Endothelial cell of umbilical vein (primary cell): ENCODE measurements at regions not wholly inside any gene's neighbourhood (a gene's known extent, or its start where the extent isn't known, plus 50 kb on each side); places are given as distances from the start of the nearest gene placed in this dataset.

Experiments
- BruUV-seq: library from RNA; stranded (reverse); fragments of 400-500 nt; replicated peaks from 2 replicates; lab custom pipeline; 2021; lab: Mats Ljungman, UMichigan
- CTCF ChIA-PET: fragments of 300-600, 350-600 bp; sonication (Branson Sonifier 250); formaldehyde crosslinking; loops from one replicate; lab custom pipeline; 2021; ENCODE audit warnings: antibody characterized with exemption, inconsistent platforms; lab: Charles Lee
- POLR2A ChIA-PET: fragments of 300-600, 350-600 bp; sonication (Branson Sonifier 250); formaldehyde crosslinking; loops from one replicate; lab custom pipeline; 2021; ENCODE audit warnings: antibody characterized with exemption, inconsistent platforms; lab: Charles Lee
- DNase-seq: peaks from one replicate; pipeline ENCODE4 v3.0.0-alpha.2; 2011; ENCODE audit warnings: low read depth, low spot score
- FAIRE-seq: peaks from 2 replicates; lab custom pipeline; 2011; peaks lifted over from hg19 to GRCh38; lab: Jason Lieb, UNC
- H2AFZ ChIP-seq: 2 replicates; pipeline ENCODE4 v1.6.0; 2012; ENCODE audit warnings: low read depth, low read length, control low read depth, inconsistent platforms
- H3K27ac ChIP-seq: 2 replicates; pipeline ENCODE4 v1.5.1; 2011; ENCODE audit warnings: low read depth, mild to moderate bottlenecking, control low read depth, low read length, moderate library complexity; ENCODE audit not compliant: insufficient read depth
- H3K27me3 ChIP-seq, 2 experiments: 2 replicates each; pipeline versions ENCODE4 v1.6.0 to v1.6.1; 2011; ENCODE audit warnings: low read length in 2 of 2, mixed read lengths in 1 of 2; ENCODE audit not compliant: control insufficient read depth in 2 of 2, insufficient read depth in 2 of 2
- H3K36me3 ChIP-seq, 2 experiments: 2 replicates in 1 of 2; 3 replicates in 1 of 2; pipeline ENCODE4 v1.5.1; 2011; ENCODE audit warnings: low read length in 2 of 2, mild to moderate bottlenecking in 1 of 2, moderate library complexity in 1 of 2; ENCODE audit not compliant: control insufficient read depth in 2 of 2, insufficient read depth in 2 of 2; ENCODE audit errors: extremely low read depth in 1 of 2
- H3K4me1 ChIP-seq: 3 replicates; pipeline ENCODE4 v1.5.1; 2011; ENCODE audit warnings: mild to moderate bottlenecking, low read length; ENCODE audit not compliant: control insufficient read depth, insufficient read depth; ENCODE audit errors: extremely low read depth
- H3K4me2 ChIP-seq: 2 replicates; pipeline ENCODE4 v1.6.1; 2011; ENCODE audit warnings: low read length, control low read depth, mixed read lengths; ENCODE audit not compliant: insufficient read depth
- H3K4me3 ChIP-seq, 3 experiments: fragments of 200-600 bp in 1 of 3; sonication (generic), shearing (Covaris generic) in 1 of 3; replicated peaks in 1 of 3; 2 replicates each; pipeline ENCODE4 v1.5.1; 2011 to 2016; ENCODE audit warnings: control low read depth in 3 of 3, low read length in 3 of 3, mild to moderate bottlenecking in 2 of 3, inconsistent platforms in 1 of 3, low read depth in 1 of 3, moderate library complexity in 1 of 3; ENCODE audit not compliant: insufficient read depth in 1 of 3
- H3K79me2 ChIP-seq: 2 replicates; pipeline ENCODE4 v1.6.0; 2012; ENCODE audit warnings: low read length, inconsistent platforms; ENCODE audit not compliant: control insufficient read depth, insufficient read depth
- H3K9ac ChIP-seq: replicated peaks from 2 replicates; pipeline ENCODE3; 2011; ENCODE audit warnings: low read length, control low read depth; ENCODE audit not compliant: insufficient read depth; ENCODE audit errors: extremely low read depth
- H3K9me1 ChIP-seq: replicated peaks from 3 replicates; pipeline ENCODE4 v1.6.0; 2011; ENCODE audit warnings: mild to moderate bottlenecking, low read length; ENCODE audit not compliant: control insufficient read depth, insufficient read depth; ENCODE audit errors: extremely low read depth
- H3K9me3 ChIP-seq: replicated peaks from 2 replicates; pipeline ENCODE4 v1.5.1; 2012; ENCODE audit warnings: low read length, inconsistent platforms; ENCODE audit not compliant: control insufficient read depth, insufficient read depth
- H4K20me1 ChIP-seq: replicated peaks from 2 replicates; pipeline ENCODE3; 2011; ENCODE audit warnings: mild to moderate bottlenecking, low read length; ENCODE audit not compliant: control insufficient read depth, insufficient read depth; ENCODE audit errors: extremely low read depth
- CTCF ChIP-seq, 2 donors: IDR thresholded peaks; 1 replicate in 1 of 2; 2 replicates in 1 of 2; pipeline ENCODE4 v1.5.1; 2011; ENCODE audit warnings: low read length in 2 of 2, mild to moderate bottlenecking in 2 of 2, moderate library complexity in 2 of 2, control low read depth in 1 of 2, inconsistent platforms in 1 of 2, low read depth in 1 of 2; ENCODE audit not compliant: insufficient read depth in 1 of 2; ENCODE audit errors: extremely low read depth in 1 of 2
- EZH2 ChIP-seq: IDR thresholded peaks from 2 replicates; pipeline ENCODE4 v1.6.1; 2012; ENCODE audit warnings: borderline replicate concordance, low read depth, mild to moderate bottlenecking, moderate library complexity, low read length, inconsistent platforms; ENCODE audit not compliant: severe bottlenecking
- FOS ChIP-seq: IDR thresholded peaks from 2 replicates; pipeline ENCODE4 v1.6.1; 2011; ENCODE audit warnings: mild to moderate bottlenecking, low read length, moderate library complexity, borderline replicate concordance; ENCODE audit not compliant: insufficient read depth
- GATA2 ChIP-seq: IDR thresholded peaks from 2 replicates; pipeline ENCODE4 v1.7.0; 2011; ENCODE audit warnings: low read depth, mild to moderate bottlenecking, moderate library complexity, mixed read lengths, low read length; ENCODE audit not compliant: insufficient read length, insufficient read depth
- JUN ChIP-seq: IDR thresholded peaks from 2 replicates; pipeline ENCODE4 v1.6.1; 2011; ENCODE audit warnings: borderline replicate concordance, low read depth; ENCODE audit not compliant: insufficient read length, insufficient read depth
- MAX ChIP-seq: IDR thresholded peaks from 2 replicates; pipeline ENCODE4 v1.6.1; 2011; ENCODE audit not compliant: insufficient read depth, insufficient read length
- MYC ChIP-seq: IDR thresholded peaks from one replicate; pipeline ENCODE4 v1.6.1; 2011; ENCODE audit warnings: mild to moderate bottlenecking, low read depth, low read length
- POLR2A ChIP-seq: IDR thresholded peaks from 2 replicates; pipeline ENCODE4 v1.6.1; 2012; ENCODE audit warnings: low read depth, mild to moderate bottlenecking, control low read depth, low read length
- POLR2AphosphoS5 ChIP-seq: IDR thresholded peaks from 2 replicates; pipeline ENCODE4 v1.6.1; 2012; ENCODE audit warnings: low read depth, mild to moderate bottlenecking, control low read depth, low read length, moderate library complexity; ENCODE audit not compliant: insufficient read depth
- dilution Hi-C: fragments of 300-500 bp; cut with MboI; formaldehyde crosslinking; loops from one replicate; pipeline ENCODE4 v1.15.0; 2019; ENCODE audit warnings: low sequenced_read_pairs; ENCODE audit not compliant: extremely low pct_ligation_motif_present
- intact Hi-C: fragments of 100-400 bp; cut with micrococcal nuclease; formaldehyde crosslinking; loops from one replicate; pipeline ENCODE4 v1.10.0; 2022

GRCh38 chrX:117508021-117508420 lies 608.6 kb downstream of the KLHL13 start:
- H3K4me1 ChIP-seq = no peaks in the 10 kb centered on the region
- intact Hi-C loops (no loop called here), dilution Hi-C loops (no loop called here)
- H3K9me3 ChIP-seq = no peaks in the 10 kb centered on the region
- no peak overlapping the region for H3K9ac ChIP-seq
- H3K36me3 ChIP-seq = no peaks in the 10 kb centered on the region
- TF ChIP-seq EZH2 = no peak
- H3K9me1 ChIP-seq = no peaks in the 10 kb centered on the region
- H2AFZ ChIP-seq = no peak overlapping the region
- CTCF ChIA-PET = no interaction called here
- no peaks in the 10 kb centered on the region for H3K79me2 ChIP-seq
- no peak for FAIRE-seq
- no peak overlapping the region for H3K4me2 ChIP-seq
- POLR2A ChIA-PET = no interaction called here
- no peaks in the 10 kb centered on the region for H4K20me1 ChIP-seq
- no peak overlapping the region for H3K4me3 ChIP-seq
- H3K27me3 ChIP-seq = no peaks in the 10 kb centered on the region
- no peak overlapping the region for H3K27ac ChIP-seq
- no TSS peak for BruUV-seq
- DNase-seq = no peak

- Histone ChIP-seq H3K27ac (no peak overlapping the region), H2AFZ (no peak overlapping the region), H3K4me1 (no peaks in the 10 kb centered on the region), H3K9ac (no peak overlapping the region), H4K20me1 (no peaks in the 10 kb centered on the region), H3K36me3 (no peaks in the 10 kb centered on the region), H3K4me2 (no peak overlapping the region), H3K4me3 (no peak overlapping the region), H3K27me3 (no peaks in the 10 kb centered on the region), H3K9me1 (no peaks in the 10 kb centered on the region), H3K9me3 (no peaks in the 10 kb centered on the region), H3K79me2 (no peaks in the 10 kb centered on the region)
- no TSS peak for BruUV-seq
- intact Hi-C loops = no loop called here
- FAIRE-seq (no peak), DNase-seq (no peak)
- POLR2A ChIA-PET = no interaction called here
- dilution Hi-C loops = no loop called here
- CTCF ChIA-PET = no interaction called here
- TF ChIP-seq MAX (no peak), GATA2 (no peak), CTCF (IDR thresholded peaks at IDR 0.05; ENCODE audit: extremely low read depth in 1 of 2, insufficient read depth in 1 of 2, low read depth in 1 of 2, low read length in 2 of 2) (no peak), JUN (no peak), POLR2A (no peak), MYC (no peak), FOS (no peak), EZH2 (no peak), POLR2AphosphoS5 (no peak)
These were observed 629.2 kb downstream of the KLHL13 start for GRCh38 chrX:117487421-117487820.
